NCI-H774 (cell line): ENCODE measurements at regions not wholly inside any gene's neighbourhood (a gene's known extent, or its start where the extent isn't known, plus 50 kb on each side); places are given as distances from the start of the nearest gene placed in this dataset.
"Not testable (repeated sequence)": the region's sequence is repeated elsewhere in the genome, so short reads cannot be mapped to it uniquely, and the experiment has no call there.

Experiments used
- DNase-seq: peaks from one replicate; lab custom pipeline; 2025; lab: John Stamatoyannopoulos, UW

DNA sequence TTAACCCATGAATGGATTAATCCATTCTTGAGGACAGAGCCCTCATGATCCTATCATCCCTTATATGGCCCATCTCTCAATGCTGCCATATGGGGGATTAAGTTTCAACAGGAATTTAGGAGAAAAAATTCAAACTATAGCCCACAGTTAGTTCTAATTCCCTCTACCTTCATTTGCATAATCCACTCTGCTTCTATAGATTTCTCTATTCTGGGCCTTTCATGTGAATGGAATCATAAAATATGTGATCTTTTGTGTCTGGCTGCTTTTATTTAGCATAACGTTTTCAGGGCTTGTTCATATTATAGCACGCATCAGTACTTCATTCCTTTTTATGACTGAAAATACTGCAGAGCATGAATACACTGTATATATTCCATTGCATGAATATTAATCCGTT, 55.4 kb downstream of the CTSL start:
- DNase-seq = no peak

DNA sequence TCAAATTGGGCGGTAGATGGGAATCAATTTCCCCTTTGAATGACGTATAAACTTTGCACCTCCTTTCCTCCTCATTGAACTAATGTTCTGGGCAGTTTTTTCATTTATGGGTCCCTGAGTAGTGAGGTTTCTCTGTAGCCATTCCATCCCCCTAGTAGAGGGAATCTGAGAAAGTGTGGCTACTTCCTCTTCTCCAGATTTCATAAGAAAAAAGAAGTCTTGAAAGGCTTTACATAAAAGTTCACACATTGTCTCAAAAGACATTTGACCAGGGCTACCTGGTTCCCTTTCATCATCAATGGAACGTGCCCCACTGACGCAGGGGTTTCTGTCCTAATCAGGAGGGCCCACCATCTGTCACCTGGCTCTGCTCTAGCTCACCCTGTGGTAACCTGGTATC, 57.3 kb downstream of the CTSL start:
- no peak for DNase-seq

DNA sequence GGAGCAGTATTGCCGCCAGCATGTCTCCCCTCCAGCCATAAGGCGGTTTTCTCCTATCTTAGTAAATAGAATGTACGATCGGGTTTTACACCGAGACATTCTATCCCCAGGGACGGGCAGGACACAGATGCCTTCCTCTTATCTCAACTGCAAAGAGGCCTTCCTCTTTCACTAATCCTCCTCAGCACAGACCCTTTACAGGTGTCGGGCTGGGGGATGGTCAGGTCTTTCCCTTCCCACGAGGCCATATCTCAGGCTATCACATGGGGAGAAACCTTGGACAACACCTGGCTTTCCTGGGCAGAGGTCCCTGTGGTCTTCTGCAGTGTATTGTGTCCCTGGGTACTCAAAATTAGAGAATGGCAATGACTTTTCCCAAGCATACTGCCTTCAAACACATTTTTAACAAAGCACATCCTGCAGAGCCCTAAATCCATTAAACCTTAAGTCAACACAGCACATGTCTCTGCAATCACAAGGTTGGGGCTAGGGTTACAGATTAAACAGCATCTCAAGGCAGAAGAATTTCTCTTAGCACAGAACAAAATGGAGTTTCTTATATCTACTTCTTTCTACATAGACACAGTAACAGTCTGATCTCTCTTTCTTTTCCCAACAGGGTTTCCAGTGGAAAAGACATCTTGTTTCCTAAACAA, 59.5 kb downstream of the CTSL start:
- DNase-seq = not testable (repeated sequence)

DNA sequence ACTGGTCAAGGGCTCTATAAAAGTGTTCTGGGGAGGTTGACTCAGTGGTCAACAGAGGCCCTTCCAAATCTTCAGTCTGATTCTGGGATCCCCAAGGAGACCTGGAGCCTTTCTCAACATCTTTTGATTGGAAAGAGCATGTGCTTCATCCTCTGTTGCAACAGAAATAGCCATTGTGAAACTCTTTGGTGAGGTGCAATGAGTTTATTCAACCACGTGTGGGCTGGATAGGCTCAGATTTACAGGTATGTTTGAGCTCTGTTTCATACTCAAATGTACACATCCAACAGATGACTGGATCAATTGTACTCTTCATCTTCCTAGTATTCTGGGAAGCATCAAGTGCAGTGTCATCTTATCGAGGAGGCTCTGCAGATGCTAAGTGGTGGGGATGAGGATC, 60.5 kb downstream of the CTSL start:
- no peak for DNase-seq

DNA sequence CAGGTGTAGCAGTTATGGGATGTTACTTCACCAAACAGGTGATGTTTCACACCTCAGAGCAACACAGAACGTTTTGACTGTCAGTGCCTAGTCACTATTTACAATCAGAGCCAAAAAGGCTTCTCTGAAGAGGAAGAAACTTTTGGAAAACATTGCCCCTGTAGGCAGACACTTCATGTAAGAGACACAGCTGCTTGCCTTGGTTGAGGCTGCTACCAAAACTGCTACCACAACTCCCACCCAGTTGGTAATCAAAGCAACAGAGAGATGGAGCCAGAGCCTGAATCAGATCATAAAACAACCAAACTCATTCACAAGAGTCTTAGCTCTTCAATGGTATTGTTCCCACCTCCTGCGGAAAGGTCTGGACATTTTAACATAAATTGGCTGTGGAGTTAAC, 61.0 kb downstream of the CTSL start:
- no peak for DNase-seq

DNA sequence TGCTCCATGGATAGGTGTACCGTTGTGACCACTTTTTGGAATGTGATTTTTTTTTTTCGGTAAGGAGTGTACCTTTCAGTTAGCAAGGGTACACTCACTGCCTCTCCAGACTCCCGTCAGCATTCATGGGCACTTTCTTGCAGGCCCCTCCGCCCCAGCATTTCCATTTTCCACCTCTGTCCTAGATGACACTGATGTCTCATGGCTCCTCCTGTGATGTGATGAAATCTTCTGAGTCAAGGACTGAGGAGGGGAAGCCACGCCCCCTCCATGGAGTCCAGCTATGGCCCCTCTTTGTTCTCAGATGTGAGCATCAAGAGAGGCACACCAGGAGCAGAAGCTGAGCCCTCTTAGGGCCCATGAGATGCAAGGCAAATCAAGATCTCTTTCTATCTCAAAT, 61.8 kb downstream of the CTSL start:
- DNase-seq = no peak

DNA sequence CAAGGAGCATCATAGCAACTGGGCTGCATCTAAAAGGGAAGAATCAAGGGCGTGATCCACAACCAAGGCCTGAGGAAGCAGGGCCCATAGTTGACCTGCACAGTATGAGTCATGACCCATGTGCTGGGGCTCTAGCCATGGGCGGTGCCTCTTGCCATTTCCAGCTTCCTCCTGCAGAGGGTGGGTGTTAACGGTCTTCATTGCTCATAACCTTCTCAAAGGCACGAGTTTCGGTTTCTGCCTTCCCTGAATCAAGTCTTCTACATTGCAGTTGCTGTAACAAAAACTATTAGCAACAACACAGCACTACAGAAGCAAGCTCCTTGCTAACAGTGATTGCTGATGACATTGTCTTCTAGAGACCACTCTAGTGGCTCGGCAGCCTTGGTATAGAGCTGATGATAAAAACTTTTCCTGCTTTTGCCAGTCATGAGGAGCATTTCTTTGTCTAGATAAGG, 66.9 kb downstream of the CTSL start:
- DNase-seq = no peak

DNA sequence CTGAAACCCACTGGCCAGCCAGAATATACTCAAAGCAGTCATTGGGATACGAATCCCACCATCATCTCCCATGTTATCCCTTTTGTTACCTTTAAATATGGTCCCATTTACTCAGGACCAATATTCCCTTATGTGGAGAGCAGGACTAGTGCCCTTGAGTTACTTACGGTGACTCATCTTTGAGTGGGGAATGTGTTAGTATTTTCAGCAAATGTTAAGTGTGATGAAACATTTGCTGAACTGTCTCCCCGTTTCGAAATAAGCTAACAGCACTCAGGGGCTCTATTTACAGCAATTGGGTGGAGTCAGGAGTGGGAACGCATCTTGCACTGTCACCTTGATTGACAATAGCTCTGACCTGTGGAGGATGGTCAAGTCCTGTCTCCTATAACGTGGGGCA, 67.4 kb downstream of the CTSL start:
- no peak for DNase-seq

DNA sequence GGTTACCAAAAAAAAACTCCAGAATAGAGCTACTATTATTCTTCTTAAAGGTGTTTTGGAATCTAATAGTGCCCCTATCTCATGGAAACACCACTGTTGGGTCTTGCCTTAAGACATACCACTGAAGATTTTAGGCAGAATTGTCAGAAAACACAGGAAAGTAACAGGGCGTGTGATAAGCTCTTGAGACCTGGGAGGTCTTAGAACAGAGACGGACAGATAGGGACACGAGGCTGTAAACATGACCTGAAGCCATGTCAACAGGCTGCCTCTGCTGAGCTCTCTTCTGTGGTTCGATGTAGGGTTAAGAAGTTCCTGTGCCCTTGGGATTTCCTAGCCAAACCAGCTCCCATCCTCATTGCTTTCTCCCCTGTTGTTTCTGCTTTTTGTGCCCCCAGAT, 69.3 kb downstream of the CTSL start:
- DNase-seq = no peak

DNA sequence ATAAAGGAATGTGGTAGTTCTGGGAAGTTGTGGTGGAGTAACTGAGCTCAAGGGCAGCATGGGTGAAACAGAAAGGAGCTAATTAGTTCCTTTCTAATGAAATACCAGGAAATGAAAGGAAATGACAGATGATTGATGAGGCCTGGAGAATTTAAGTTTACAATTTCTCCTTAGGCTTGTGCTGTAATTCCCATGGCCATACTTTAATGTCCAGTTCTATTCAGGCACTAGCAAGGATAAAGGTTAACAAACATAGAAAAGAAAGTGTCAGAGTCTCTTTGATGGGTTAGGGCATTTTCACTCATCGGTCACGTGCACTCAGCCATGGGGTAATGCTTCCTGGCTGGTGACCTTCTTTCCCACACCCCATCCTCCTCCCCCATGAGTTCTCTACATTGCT, 70.3 kb downstream of the CTSL start:
- no peak for DNase-seq

DNA sequence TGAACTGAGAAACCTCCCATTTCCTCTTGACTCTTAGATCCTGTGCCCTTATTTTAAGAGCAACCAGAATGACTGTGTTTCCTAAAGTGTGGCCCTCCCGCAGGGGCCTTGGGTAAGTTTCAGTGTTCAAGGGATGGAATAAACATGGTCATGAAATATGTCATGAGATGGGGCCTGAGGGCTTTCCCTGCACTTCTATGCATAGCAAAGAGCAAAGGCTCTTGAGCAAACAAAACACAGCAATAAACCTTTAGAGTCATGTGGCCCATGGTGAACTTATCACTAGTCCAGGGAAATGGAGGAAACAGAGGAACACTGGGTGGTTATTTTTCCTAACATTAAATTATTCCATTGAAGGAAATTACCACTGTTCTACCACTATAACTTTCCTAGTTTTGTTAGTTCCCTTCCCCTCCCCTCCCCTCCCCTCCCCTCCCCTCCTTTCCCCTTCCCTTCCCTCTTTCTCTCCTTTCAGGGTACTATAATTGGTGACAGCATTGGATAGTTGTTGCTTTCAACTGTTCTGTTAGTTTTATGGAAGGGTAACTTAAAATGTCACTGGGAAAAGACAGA, 72.4 kb downstream of the CTSL start:
- DNase-seq = no peak

DNA sequence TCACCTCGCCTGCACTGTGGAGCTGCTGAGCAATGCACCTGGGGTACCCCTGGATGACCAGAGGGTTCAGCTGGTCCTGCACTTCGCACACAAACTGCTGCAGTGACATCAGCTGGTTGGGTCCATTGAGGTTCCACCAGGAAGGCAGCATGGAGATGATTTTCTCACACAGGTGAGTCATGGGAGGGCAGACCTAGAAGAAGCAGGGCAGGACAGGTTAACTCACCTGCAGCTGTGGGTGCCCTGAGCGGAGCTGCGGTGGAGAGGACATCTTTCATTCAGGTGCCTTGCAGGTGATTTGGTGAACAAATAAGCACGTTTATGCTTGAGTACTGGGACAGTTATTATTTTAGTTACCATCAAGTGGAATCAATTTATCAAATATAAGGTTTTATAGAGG, 73.6 kb downstream of the CTSL start:
- no peak for DNase-seq

DNA sequence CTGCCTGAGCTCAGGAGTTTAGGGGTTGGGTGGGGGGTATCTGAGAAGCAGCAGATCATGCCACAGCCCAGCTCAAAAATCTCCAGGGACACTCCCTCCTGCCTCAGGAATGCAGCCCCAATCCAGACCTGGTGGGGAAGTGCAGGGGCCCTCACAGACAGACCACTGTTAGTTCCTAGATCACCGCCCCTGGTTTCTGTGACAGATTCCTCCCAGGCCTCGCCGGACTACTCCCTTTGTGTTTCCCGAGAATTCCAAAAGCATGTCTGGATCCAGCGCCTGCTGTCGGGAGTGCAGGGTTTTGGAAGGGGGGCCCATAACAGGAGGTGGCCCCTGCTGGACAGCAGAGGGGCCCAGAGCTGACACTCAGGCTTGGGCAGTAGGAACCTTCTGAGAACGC, 74.5 kb downstream of the CTSL start:
- no peak for DNase-seq

DNA sequence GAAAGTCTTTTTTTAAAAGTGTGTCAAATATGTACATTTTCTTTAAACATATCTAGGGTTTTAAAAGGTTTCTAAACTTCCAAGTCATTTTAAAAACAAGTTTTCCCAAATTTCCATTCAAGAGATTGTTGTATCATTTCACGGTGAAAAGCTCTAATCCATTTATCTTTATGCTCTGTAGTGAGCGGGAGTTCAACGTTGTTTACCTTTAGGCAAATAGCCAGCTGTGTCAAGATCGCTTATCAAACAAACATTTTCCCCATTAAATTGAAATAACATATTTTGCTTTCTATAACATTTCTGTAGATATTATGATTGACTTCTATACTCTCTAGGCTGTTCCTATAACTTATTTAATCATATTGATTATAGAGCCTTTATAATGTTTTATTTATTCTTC, 75.1 kb downstream of the CTSL start:
- no peak for DNase-seq

DNA sequence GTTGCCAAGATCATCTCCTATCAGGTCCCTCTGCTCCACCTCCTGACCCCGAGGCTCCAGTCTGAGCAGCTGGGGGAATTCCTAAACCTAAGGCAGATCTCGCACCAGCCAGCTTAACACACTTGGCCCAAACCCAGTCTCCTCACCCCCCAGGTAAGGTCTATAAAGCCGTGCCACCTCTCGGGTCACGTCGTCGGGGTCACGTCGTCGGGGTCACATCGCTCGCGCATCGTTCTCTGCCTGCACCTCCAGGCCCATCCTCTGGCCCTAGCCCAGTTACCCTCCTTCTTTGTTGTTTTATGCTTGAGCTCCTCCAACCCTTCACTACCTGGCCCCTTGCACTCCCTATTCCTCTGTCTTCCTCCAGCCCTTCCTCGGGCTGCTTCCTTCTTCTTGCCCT, 77.2 kb downstream of the CTSL start:
- no peak for DNase-seq

DNA sequence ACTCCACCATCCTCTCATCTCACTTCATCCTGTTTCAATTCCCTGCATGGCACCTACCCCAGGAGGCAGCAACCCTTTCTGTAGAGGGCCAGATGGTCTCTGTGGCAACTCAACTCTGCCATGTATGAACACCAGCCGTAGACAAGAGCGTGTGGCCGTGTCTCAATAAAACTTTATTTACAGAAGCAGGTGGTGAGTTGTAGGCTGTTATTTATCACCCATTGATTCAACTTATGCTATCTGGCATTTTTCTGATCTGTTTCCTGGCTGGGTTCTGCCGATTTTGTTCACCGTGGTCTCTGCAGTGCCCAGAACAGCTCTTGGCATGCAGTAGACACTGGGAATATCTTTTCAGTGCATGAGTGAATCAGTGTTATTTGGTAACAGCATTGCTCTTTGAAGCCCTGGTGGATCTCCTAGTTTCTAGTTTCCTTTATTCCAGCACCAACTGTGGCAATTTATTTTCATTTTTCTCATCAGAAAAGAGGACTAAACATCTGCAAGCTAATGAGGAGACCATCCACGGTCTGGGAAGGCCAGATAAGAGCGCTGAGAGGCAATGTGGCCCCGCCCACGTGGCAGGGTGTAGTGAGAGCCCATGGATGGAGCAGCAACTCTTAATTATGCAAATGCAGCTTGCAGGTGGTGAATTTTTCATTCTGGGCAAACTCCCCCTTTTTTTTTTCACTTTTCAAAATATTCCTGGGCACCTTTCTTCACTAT, 77.9 kb downstream of the CTSL start:
- no peak for DNase-seq

DNA sequence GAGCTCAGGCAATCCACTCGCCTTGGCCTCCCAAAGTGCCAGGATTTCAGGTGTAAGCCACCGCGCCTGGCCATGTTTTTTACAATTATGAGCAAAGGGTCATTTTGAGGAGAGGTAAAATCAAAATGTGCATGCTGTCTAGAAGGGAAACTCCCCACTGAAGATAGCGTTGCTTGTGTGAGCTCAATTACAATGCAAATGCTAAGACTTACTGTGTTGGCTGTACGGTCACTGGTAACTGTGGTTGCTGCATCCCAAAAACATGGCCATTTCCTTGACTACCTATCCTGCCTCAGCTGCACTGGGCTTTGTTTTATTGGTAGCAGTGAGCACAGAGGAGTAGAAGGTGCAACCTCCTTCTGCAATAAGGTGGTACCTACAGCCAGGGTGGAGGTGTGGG, 77.4 kb upstream of the SPATA31E1 start:
- DNase-seq = no peak

DNA sequence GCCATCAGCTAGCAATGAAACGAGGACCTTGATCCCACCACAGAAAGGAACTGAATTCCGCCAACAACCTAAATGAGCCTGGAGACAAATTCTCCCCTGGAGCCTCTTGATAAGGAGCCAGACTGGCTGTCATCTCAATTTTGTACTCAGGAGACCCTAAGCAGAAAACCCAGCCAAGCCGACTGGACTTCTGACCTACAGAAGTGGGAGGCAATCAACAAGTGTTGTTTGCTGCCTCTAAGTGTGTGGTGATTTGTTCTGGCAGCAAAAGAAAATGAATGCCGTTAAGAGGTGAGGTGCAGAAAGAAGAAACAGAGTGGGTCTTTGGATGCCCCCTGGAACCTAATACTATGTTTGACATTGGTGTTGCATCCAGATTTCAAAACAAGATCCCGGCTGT, 72.7 kb upstream of the SPATA31E1 start:
- DNase-seq = no peak

DNA sequence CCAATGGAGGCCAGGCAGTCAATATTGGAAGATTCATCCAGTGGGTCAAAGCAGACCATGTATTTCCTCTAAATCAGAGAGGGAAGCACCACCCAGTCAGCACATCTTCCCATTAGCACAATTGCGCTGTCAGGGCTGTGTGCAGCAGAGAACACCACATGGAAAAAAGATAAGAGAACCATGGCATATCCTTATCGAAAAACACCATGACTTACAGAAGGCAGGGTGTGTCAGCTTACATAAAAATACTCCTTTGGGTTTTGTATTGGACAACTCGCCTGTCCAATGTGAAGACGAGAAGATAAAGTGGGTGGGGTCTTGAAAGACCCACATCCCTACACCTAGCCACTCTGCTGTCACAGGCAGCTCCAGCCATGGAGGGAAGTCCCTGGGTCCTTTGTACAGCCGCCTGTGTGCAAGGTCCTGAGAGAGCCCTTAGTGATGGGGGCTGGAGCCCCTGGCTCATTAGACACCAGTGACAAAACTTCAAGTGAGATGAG, 71.9 kb upstream of the SPATA31E1 start:
- DNase-seq = no peak

DNA sequence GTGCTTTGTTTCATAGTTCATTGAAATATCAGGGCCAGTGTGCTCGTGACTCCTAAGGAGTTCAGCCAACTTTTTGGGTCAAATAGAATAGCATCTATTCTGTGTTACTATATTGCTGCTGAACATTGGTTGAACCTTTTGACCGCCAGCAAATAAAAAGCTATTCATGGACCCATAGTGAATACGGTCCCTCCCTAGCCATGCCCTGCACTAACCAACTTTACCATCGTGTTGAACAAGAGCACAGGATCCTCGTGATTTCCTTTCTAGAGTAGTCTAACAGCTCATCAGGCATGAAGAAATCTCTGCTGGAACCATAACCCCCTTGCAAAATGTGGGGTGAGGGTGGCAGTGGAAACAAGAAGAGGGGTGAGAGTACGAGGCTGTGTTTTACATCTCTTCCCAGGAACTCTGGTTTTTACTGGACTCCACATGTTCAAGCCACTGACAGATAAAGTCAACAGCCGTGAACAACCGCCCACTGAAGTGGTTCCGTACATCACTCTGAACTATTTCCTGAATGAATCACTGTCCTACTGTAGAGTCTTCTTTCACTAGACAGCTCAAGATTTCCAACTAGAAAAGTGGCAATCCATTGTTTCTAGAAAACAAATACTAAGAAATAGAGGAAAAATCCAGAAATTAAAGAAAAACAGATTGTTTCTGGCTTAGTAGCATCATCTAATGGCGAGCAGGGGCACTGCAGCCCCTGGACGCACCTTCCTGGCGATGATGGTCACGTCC, 70.1 kb upstream of the SPATA31E1 start:
- DNase-seq = no peak

DNA sequence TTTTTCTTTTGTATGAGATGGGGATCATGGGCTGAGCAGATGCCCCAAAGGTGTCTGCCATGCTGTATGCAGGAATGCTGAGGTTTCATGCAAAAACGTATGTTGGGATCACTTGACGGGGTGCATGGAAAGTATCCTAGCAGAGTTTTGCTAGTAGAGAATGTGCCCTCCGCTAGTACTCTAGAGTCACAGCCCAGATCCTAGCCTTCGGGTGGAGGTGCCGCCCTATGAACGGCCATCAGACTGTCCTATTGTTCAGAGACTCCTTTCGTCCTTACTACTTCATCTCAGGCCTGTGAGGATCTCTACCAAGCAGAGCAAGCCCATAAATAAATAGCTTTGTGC, 69.6 kb upstream of the SPATA31E1 start:
- DNase-seq = no peak

DNA sequence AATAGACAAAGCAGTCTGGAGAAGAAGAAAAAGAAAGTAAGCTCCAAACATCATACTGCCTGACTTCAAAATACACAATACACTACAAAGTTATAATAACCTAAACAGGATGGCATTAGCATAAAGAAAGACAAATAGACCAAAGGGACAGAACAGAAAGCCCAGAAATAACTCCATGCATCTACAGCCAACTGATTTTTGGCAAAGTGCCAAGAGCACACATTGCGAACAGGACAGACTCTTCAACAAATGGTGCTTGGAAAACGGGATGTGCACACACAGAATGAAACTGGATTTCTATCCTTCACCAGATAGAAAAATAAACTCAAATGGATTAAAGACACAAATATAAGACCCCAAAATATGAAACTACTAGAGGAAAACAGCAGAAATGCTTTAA, 66.6 kb upstream of the SPATA31E1 start:
- peak; percentile 10 for DNase-seq

DNA sequence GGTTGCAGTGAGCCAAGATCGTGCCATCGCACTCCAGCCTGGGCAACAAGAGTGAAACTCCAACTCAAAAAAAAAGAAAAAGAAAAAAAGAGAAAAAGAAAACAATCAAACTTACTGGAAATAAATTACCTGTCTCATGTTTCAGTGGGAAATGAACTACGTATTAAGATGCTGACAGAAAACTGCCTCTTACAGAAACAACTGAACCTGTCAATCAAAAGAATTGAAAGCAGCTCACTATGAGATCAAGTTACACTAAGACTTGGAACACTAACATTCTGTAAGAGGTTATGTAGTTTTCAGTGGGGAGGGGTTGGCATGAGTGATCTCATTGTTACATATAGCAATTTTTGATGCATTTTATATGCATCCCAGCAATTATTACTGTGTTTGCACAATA, 64.4 kb upstream of the SPATA31E1 start:
- no peak for DNase-seq
